ENCODE measurements at regions not wholly inside any gene's neighbourhood (a gene's known extent, or its start where the extent isn't known, plus 50 kb on each side); places are given as distances from the start of the nearest gene placed in this dataset.
A peak's percentile ranks its signal among the peaks of the same experiment; 100 is the strongest.
"Not testable (repeated sequence)": the region's sequence is repeated elsewhere in the genome, so short reads cannot be mapped to it uniquely, and the experiment has no call there.

DNA sequence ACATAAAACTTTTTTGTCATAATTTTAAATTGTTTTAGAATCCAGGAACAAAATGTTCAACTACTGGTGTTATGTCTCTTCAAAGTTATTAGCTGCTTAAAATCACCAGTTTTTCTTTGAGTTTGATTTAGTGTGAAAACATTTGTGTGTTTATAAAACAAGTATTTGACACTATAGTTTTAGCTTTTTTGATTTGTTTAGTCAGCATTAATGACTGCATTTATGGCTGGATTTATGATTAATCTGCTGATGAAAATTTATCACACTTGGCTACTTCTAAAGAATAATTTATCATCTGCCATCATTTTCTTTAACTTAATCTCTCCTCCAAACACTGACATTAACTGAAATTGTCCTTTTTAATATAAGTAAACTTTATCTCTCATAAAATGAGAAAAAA, 1465.9 kb upstream of the SLC10A2 start:
- DNase-seq (ENCODE audit: low spot score), result no peak
- intact Hi-C loops (cut with DNase I), result no loop called here

DNA sequence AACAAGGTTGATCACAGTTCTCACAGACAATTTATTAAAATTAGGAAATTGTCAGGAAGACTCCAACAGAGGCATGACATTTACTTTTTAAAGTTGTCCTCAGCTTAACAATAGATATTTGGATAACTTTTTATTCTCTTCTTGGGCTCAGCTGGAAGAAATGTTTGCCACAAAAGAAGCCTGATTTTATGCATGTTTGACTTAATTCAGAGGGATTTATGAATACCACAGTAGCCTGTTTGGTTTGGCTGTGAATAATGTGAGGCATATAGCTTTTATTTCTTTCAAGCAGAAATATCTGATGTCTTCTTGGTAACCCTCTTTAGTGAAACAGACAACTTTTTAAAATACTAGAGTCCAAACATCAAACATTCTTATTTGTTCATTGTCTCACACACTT, 1464.5 kb upstream of the SLC10A2 start:
- intact Hi-C loops (cut with DNase I), result no loop called here
- DNase-seq (ENCODE audit: low spot score), result no peak

DNA sequence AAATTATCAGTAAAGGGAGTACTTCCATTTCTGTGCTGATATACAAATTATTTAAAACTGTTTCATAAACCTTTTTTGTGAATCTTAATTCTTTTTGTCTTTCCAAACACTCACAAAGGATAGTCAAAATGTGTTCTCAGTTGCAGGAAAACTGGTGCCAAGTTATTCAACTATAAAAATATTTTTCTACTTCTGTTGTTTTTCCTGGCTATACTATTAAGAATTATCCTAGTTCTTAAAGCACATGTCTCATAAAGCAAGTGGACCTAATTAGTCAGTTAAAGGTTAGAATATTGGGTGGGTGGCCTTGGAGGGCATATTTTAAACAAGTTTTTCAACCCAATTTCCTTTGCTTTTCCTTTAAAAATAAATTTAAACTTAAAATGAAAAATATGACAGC, 1460.3 kb upstream of the SLC10A2 start:
- no peak for DNase-seq (ENCODE audit: low spot score)

DNA sequence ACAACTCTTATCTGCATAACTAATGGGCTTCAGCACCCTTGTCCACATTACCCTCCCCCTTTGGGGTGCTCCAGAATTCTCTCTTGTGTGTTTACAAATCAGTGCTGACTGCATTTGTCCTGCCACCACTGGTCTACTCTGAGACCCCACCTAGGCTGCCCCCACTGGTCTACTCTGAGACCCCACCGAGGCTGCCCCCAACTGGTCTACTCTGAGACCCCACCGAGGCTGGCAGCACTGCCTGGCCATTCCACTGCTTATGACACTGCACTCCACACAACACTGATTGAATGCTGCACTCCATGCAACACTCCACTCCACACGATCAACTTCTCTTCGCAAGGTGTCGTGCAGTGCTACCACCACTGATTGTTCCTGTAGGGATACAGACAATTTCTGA, 1459.2 kb upstream of the SLC10A2 start:
- intact Hi-C loops (cut with DNase I), result no loop called here
- DNase-seq (ENCODE audit: low spot score), result no peak

More for the DNA sequence above, 1460.3 kb upstream of the SLC10A2 start:
- intact Hi-C loops (cut with DNase I), result no loop called here

DNA sequence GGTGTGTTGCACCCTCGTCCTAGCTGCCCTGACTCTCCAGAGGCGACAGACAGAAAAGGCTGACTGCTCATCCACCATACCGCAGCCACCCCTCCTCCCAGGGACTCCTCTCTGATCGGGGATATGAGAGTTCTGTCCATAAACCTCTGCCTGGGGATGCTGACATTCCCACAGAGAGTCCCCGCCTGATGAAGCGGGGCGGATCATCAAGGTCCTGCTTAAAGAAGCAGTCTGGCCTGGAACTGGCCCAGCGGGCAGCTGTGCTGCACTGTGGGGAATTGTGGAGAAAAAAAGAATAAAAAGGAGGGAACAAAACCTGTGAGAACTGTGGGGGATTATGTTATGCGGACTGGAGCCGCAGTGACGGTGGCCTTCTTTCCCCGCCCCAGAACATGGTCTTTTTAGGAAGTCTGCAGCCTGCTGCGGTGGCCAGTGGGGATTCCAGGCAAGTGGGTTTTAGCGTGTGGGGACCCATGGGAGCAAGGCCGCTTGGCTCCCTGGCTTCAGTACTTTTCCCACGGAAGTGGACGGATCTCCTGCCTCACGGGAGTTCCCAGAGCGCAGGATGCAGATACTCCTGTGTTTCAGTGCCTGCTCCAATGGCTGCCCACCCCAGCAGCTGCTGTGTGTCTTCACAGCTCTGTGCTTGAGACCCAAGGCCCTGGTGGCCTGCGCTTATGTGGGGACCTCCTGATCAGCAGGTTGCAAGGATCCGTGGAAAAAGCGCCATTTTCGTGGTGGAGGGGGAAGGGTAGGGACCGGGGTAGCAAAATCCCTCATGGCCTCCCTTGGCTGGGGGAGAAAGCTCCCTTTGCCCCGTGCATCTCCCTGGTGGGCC, 1456.2 kb upstream of the SLC10A2 start:
- peak; percentile 74 for DNase-seq (ENCODE audit: low spot score)
- intact Hi-C loops (cut with DNase I), result no loop called here

DNA sequence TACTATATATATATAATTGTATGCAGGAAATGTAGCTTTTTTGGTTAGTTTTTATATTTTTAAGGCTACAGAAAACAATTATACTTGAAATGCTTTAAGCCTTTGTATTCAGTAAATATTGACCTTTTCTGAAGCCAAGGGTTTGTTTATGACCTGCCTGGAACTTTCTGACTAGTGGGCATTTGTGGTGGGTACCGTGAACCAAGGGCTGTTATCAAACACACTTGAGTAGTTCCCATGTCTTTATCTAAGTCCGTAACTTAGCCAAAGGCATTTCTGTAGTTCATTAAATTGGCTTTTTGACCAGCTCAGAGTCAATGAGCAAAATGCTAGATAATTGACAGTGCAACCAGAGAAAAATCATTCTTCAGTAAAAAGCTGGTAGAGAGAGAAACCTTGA, 1444.2 kb upstream of the SLC10A2 start:
- DNase-seq (ENCODE audit: low spot score), result no peak
- intact Hi-C loops (cut with DNase I), result no loop called here

DNA sequence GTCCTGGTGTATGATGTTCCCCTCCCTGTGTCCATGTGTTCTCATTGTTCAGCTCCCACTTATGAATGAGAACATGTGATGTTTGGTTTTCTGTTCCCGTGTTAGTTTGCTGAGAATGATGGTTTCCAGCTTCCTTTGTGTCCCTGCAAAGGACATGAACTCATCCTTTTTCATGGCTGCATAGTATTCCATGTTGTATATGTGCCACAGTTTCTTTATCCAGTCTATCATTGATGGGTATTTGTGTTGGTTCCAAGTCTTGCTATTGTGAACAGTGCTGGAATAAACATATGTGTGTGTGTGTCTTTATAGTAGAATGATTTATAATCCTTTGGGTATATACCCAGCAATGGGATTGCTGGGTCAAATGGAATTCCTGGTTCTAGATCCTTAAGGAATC, 1427.3 kb upstream of the SLC10A2 start:
- intact Hi-C loops (cut with DNase I); DNase-seq (ENCODE audit: low spot score): not testable (repeated sequence)

DNA sequence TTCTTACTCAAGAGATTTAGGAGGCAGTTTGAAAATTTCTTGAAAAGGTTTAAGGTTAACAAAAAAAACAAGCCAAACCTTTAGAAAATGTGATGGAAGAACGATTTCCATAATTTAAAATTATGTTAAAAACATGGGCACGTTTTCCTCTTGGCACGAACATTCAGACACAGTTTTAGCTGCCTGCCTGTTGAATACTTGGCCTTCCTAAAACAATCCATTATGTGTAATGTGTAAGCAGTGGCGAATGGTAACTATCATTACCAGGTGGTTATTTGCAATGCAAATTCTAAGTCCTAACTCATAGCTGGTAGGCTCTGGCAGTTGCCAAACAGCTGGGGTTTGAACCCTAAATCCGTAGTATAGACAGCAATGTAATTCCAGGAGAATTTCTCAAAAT, 1425.7 kb upstream of the SLC10A2 start:
- intact Hi-C loops (cut with DNase I), result no loop called here

DNA sequence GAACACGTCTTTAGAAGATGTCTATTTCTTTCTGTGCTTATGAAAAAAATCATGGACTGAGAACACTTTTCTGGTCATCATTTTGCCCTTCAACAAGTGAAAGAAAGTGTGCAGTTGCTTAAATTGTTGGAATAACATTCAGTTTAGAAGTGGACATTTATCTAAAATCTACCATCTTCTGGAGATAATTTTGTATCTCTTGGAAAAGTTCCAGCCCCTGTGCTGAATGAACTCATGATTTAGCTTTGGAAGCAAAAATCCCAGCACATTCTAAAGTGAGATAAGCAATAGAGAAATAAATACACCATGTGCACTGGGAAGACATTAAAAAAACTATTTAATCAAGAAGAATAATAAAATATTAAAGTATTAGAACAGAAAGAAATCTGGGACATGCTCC, 1420.8 kb upstream of the SLC10A2 start:
- intact Hi-C loops (cut with DNase I), result no loop called here
- no peak for DNase-seq (ENCODE audit: low spot score)

More for the DNA sequence above, 1425.7 kb upstream of the SLC10A2 start:
- DNase-seq (ENCODE audit: low spot score), result no peak

DNA sequence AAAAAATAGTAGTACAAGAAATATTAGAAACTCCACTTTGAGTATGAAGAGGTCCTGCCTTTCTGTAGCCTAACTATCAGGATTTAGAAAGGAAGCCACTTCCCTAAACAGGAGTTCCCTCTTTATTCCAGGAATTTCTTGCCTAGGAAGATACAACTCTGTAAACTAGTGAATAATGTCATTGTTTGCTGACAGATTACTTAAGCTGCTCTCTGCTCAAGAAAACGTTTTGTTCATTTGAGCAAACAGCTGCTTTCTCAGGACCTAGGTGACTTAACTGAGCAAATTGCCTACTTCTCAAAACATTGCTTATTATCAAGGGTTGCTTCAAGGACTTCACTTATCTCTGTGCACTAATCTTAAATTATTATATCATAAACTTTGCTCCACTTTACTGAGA, 1419.4 kb upstream of the SLC10A2 start:
- DNase-seq (ENCODE audit: low spot score), result no peak
- intact Hi-C loops (cut with DNase I), result no loop called here

DNA sequence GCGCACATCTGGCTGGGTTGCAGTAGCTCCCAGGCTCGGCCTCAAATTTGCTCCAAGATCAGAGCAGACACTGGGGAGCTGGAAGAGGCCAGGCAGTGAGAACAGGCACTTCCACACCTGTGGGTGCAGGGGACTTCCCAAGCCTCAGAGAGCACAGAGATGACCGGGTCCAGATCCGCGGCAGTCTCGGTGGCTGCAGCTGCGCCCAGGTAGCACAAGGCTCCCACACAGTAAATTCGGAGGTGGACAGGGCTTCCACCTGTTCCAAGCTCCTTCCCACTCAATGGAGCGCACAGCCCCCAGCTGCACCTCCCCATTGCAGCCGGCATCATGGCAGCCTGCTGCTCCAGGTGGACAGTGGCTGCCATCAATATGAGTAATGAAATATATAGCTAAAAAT, 1417.4 kb upstream of the SLC10A2 start:
- intact Hi-C loops (cut with DNase I), result no loop called here
- no peak for DNase-seq (ENCODE audit: low spot score)

DNA sequence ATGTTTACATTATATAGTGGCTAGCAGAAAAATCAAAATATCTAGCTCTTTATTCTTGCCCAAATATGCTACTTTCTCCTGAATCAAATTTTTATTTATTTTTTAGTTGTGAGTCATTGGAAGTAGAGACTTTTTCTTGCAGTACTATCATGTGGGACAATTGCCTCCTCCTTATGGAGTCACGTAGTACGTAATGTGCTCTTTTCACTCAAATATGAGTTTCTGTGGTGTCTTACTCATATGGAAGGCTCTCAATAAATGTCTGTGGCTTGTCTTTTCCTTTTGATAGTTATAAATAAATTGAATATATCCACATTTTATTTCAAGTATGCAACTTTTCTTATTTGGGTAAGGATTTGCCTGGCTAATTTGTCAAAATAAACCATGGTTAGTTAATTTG, 1411.0 kb upstream of the SLC10A2 start:
- no peak for DNase-seq (ENCODE audit: low spot score)
- intact Hi-C loops (cut with DNase I), result no loop called here

DNA sequence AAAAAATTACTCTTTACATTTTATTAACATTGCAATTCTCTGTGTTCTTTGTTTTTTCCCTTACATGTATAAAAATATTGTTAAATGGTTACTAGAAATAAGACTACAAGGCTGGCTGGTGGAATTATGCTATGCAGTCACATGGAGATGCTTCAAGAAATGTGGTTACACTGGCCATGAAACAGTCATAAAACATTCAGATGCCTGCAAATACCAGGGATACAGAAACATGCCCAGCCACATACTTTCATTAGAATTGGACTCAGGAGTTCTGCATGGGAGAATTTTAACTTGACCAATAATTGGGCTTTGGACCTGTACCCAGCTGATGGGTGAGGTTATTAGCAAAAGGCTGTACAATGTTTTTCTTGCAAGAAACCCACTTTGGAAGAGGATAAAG, 1407.7 kb upstream of the SLC10A2 start:
- intact Hi-C loops (cut with DNase I), result no loop called here

DNA sequence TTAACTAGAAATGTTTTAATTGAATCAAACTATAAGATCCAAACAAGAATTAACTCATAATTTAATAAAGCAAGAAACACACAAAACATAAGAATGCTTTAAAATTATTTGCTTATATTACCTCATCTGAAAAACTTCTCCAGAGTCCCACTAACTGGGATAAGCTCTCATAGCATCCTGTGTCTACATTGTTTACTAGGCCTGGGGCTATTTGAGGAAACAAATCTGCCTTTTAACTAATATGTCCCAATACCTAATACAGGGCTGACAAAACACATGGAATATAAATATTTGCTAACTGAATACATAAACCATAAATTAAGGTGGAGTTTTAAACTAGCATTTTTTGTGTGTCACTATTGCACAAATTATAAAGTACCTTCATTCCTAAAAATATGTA, 1399.8 kb upstream of the SLC10A2 start:
- intact Hi-C loops (cut with DNase I), result no loop called here
- DNase-seq (ENCODE audit: low spot score), result no peak

More for the DNA sequence above, 1407.7 kb upstream of the SLC10A2 start:
- no peak for DNase-seq (ENCODE audit: low spot score)

DNA sequence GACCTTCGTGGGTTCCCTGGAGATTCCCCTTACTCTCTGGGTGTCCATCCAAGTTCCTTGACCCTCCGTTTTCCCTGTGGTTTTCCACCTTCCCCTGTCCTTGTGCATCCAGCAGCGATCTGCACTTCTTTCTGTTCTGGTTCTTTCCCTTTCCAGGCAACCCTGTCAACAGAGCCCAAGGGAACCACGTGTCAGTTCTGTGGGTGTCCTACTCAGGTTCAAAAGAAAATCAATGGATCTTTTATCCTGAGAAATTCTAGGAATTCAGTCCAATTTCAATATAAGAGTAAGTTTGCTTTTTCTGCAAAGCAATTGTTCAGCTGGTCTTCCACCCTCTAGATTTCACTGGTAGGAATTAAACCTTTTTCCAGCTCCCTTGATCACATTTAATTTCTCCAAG, 1394.8 kb upstream of the SLC10A2 start:
- no peak for DNase-seq (ENCODE audit: low spot score)
- intact Hi-C loops (cut with DNase I), result no loop called here

DNA sequence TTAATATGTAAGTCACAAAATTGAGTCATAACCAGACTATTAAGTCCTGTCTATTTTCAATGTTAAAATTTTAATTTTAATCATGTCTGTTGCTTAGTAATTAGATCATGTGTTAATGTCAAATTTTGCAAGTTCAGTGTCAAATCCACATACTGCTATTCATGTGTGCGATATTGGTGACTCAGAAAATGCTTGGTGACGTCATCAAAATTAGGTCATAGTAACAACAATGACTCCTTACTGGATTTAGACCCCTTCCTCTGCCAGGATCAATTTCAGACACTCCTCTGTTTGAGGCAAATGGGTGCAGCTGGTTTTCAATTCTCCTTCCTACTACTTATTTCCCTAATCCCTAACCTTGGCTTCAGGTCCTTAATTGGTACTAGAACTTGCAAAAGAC, 1394.3 kb upstream of the SLC10A2 start:
- intact Hi-C loops (cut with DNase I), result no loop called here

DNA sequence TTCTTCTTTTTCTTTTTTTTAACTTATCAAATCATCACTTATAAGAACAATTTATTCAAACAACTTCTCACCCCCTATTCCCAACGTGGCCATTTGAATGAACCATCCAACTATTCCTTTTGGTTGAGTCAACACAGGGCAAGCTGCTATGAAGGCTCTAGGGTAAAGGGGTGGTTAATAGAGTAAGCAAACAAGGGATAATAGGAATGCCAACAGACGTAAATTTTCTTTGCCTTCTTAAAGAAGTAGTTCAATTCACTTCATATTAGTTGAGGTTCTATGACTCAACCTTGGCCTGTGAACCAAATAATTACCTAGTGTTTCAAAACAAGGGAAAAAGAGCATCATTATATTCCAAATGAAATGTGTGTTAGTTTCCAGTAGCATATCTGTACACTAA, 1383.8 kb upstream of the SLC10A2 start:
- DNase-seq (ENCODE audit: low spot score), result no peak
- intact Hi-C loops (cut with DNase I), result no loop called here

More for the DNA sequence above, 1394.3 kb upstream of the SLC10A2 start:
- DNase-seq (ENCODE audit: low spot score), result no peak

DNA sequence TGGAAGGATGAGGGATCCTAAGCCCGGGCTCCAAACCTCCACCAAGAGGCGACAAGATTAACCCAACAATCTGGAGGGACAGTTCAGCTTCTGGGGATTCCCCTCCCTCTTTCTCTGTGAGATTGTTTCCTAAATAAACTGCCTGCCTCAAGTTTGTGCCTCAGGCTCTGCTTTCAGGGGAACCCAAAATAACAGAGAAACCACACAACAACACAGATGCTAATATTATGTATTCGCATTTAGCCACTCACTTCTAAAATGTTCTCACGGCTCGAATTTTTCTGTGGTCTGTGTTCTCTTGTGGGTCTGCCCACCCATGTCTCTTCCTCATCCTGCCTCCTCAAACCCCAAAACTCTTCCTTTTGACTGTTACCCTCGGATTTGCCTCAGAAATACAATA, 1381.1 kb upstream of the SLC10A2 start:
- DNase-seq (ENCODE audit: low spot score), result no peak
- intact Hi-C loops (cut with DNase I), result no loop called here

DNA sequence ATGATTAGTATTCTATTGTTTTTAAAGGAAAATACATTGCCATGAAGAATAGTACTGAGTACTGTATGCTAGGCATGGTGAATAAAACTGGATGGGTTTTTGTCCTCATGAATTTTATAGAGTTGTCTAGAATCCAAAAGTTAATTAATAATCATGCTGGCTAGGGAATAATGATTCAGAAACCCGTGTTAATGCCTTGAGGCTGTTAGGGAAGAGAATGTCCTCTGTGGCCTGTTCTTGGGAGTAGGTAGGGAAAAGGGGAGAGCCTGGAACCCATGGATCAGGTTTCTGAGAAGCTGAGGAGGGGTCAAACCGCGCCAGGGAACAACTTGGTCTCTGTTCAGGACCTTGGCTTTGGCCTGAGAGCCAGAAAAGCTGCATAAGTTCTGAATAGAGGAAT, 1376.3 kb upstream of the SLC10A2 start:
- DNase-seq (ENCODE audit: low spot score), result no peak
- intact Hi-C loops (cut with DNase I), result no loop called here

DNA sequence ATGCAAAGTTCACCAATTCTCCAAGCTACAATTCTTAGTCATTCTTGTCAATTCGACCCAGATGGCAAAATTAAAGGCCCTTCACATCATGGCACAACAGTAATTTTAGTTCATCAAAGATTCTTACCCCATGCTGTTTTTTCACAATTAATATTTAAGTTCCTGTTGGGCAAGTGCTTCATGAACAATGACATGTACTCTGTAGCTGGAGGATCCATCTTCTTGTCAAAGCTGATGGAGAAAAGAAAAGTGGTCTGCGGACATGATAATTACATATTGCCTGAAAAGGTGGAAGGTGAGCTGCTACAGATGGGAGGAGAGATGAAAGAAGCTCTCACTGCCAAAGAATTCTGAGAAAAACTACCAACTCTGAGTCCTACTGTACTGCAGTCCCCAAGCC, 1370.3 kb upstream of the SLC10A2 start:
- intact Hi-C loops (cut with DNase I), result no loop called here
- DNase-seq (ENCODE audit: low spot score), result no peak

DNA sequence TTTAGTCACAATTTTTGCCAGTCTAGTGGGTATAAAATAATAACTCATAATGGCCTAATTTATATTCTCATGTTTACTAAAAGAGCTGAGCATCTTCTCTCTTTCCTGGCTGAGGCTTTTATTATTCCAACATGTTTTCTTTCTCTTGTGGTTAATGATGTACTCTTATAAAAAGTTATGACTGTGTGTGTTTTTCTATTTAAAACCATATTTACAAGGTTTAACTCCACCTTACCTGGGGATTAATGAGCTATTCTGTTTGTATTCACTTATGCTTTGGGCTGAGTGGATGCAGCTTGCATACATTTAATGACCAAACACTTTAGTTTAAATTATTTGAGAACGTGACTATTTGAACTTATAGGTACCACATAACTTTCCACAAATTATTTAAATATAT, 1365.7 kb upstream of the SLC10A2 start:
- DNase-seq (ENCODE audit: low spot score), result no peak
- intact Hi-C loops (cut with DNase I), result no loop called here

DNA sequence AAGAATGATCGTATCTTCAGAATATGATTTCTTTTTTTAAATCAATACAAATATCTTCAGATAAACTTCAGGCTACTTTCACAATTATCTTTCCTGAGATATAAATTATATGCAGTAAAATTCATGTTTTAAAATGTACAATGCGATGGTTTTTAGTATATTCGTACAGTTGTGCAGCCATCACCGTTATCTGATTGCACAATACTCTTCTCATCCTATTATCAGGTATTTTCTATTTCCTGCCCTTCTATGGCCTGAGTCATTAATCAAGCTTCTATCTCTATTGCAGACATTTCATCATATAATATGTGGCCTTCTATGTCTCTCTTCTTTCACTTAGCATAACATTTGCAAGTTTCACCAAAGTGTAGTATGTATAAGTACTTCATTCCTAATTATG, 1360.2 kb upstream of the SLC10A2 start:
- DNase-seq (ENCODE audit: low spot score), result no peak

More for the DNA sequence above, 1360.2 kb upstream of the SLC10A2 start:
- intact Hi-C loops (cut with DNase I), result no loop called here

Data from cardiac septum (tissue), 1 donor.